Liver (tissue), 8 donors: ENCODE measurements at regions not wholly inside any gene's neighbourhood (a gene's known extent, or its start where the extent isn't known, plus 50 kb on each side); places are given as distances from the start of the nearest gene placed in this dataset.

ENCODE experiments used
- DNase-seq: peaks from one replicate; pipeline ENCODE4 v3.0.0-alpha.2; 2017; ENCODE audit warnings: low spot score
- H3K27ac ChIP-seq, 2 donors: one replicate each; pipeline ENCODE4 v1.7.0; 2013; ENCODE audit warnings: inconsistent platforms in 2 of 2, low read length in 2 of 2, control low read depth in 1 of 2, low read depth in 1 of 2, mild to moderate bottlenecking in 1 of 2
- H3K27me3 ChIP-seq, 4 donors: one replicate each; pipeline versions ENCODE4 v1.6.1 to v1.7.0; 2013; ENCODE audit warnings: low read length in 3 of 4, inconsistent platforms in 1 of 4, mild to moderate bottlenecking in 1 of 4, moderate library complexity in 1 of 4; ENCODE audit not compliant: control insufficient read depth in 4 of 4, insufficient read depth in 4 of 4
- H3K36me3 ChIP-seq, 4 donors: one replicate each; pipeline versions ENCODE4 v1.6.1 to v1.7.0; 2013; ENCODE audit warnings: low read length in 3 of 4, mild to moderate bottlenecking in 3 of 4, low read depth in 1 of 4, moderate library complexity in 1 of 4; ENCODE audit not compliant: control insufficient read depth in 4 of 4, insufficient read depth in 3 of 4
- H3K4me1 ChIP-seq, 4 donors: one replicate each; pipeline versions ENCODE4 v1.6.1 to v1.7.0; 2013; ENCODE audit warnings: low read length in 3 of 4, mild to moderate bottlenecking in 3 of 4, moderate library complexity in 1 of 4; ENCODE audit not compliant: control insufficient read depth in 4 of 4, insufficient read depth in 4 of 4
- H3K4me3 ChIP-seq, 3 donors: one replicate each; pipeline versions ENCODE4 v1.6.1 to v1.7.0; 2013; ENCODE audit warnings: low read length in 3 of 3, control low read depth in 1 of 3, low read depth in 1 of 3, mild to moderate bottlenecking in 1 of 3
- H3K9ac ChIP-seq, 2 donors: one replicate each; pipeline ENCODE4 v1.7.0; 2013; ENCODE audit warnings: low read length in 2 of 2, mild to moderate bottlenecking in 2 of 2, moderate library complexity in 2 of 2, control low read depth in 1 of 2, low read depth in 1 of 2
- H3K9me3 ChIP-seq, 4 donors: one replicate each; pipeline versions ENCODE4 v1.6.1 to v1.7.0; 2013; ENCODE audit warnings: low read length in 3 of 4; ENCODE audit not compliant: control insufficient read depth in 4 of 4
- ATF3 ChIP-seq: IDR thresholded peaks from 2 replicates; pipeline ENCODE4 v1.6.1; 2016; ENCODE audit warnings: antibody characterized with exemption
- CTCF ChIP-seq: fragments of 150-350 bp; IDR thresholded peaks from 2 replicates; pipeline ENCODE4 v1.5.1; 2017; ENCODE audit warnings: improper control_type of control experiment, low read depth, low read length; ENCODE audit not compliant: missing input control
- EGR1 ChIP-seq, 2 donors: IDR thresholded peaks; 2 replicates each; pipeline ENCODE4 v1.6.1; 2016 to 2018; ENCODE audit warnings: antibody characterized with exemption in 2 of 2, low read depth in 2 of 2
- FOXA1 ChIP-seq: IDR thresholded peaks from 2 replicates; pipeline ENCODE4 v1.6.1; 2016; ENCODE audit warnings: antibody characterized with exemption
- FOXA2 ChIP-seq: IDR thresholded peaks from 2 replicates; pipeline ENCODE4 v1.6.1; 2016; ENCODE audit warnings: antibody characterized with exemption
- GABPA ChIP-seq, 2 donors: IDR thresholded peaks in 1 of 2; conservative IDR thresholded peaks in 1 of 2; 2 replicates each; pipeline ENCODE4 v1.6.1; 2016; ENCODE audit warnings: antibody characterized with exemption in 2 of 2, mild to moderate bottlenecking in 1 of 2, moderate library complexity in 1 of 2
- HNF4A ChIP-seq, 2 donors: conservative IDR thresholded peaks; 2 replicates each; pipeline ENCODE4 v1.6.1; 2016; ENCODE audit warnings: antibody characterized with exemption in 2 of 2, mild to moderate bottlenecking in 2 of 2
- HNF4G ChIP-seq: IDR thresholded peaks from 2 replicates; pipeline ENCODE4 v1.6.1; 2016; ENCODE audit warnings: antibody characterized with exemption
- JUND ChIP-seq, 2 donors: IDR thresholded peaks; 2 replicates each; pipeline ENCODE4 v1.6.1; 2016; ENCODE audit warnings: antibody characterized with exemption in 2 of 2
- MAX ChIP-seq: IDR thresholded peaks from 2 replicates; pipeline ENCODE4 v1.6.1; 2016; ENCODE audit warnings: antibody characterized with exemption
- NR2F2 ChIP-seq: IDR thresholded peaks from 2 replicates; pipeline ENCODE4 v1.6.1; 2016; ENCODE audit warnings: antibody characterized with exemption
- RAD21 ChIP-seq, 2 donors: IDR thresholded peaks; 2 replicates each; pipeline ENCODE4 v1.6.1; 2016; ENCODE audit warnings: antibody characterized with exemption in 2 of 2, mild to moderate bottlenecking in 2 of 2
- REST ChIP-seq: IDR thresholded peaks from 2 replicates; pipeline ENCODE4 v1.6.1; 2016; ENCODE audit warnings: antibody characterized with exemption, mild to moderate bottlenecking
- RXRA ChIP-seq, 2 donors: IDR thresholded peaks; 2 replicates each; pipeline ENCODE4 v1.6.1; 2017 to 2018; ENCODE audit warnings: antibody characterized with exemption in 2 of 2, mild to moderate bottlenecking in 1 of 2
- SP1 ChIP-seq: IDR thresholded peaks from 2 replicates; pipeline ENCODE4 v1.6.1; 2018; ENCODE audit warnings: antibody characterized with exemption, mild to moderate bottlenecking
- TAF1 ChIP-seq: conservative IDR thresholded peaks from 2 replicates; pipeline ENCODE4 v1.6.1; 2016; ENCODE audit warnings: antibody characterized with exemption, mild to moderate bottlenecking
- YY1 ChIP-seq: IDR thresholded peaks from 2 replicates; pipeline ENCODE4 v1.6.1; 2016; ENCODE audit warnings: antibody characterized with exemption, mild to moderate bottlenecking
- ZBTB33 ChIP-seq: IDR thresholded peaks from 2 replicates; pipeline ENCODE4 v1.6.1; 2016; ENCODE audit warnings: antibody characterized with exemption
- WGBS: extraction: QIAGEN DNeasy Blood & Tissue Kit; methylation state at CpG from one replicate; pipeline ENCODE4 v1.1.7; 2013; 5-methylcytosine and 5-hydroxymethylcytosine counted together
- donor health status: healthy.
- donor health status: healthy.
- donor health status: healthy.
- donor health status: healthy.
- donor health status: healthy.

GRCh38 chr6:11295969-11296368 is 63.5 kb upstream of the NEDD9 start:
- Histone ChIP-seq H3K27me3 (no peaks in the 10 kb centered on the region), H3K9me3 (peaks cover 0 to 3% (median 1%) of the 10 kb centered on the region in 4 donors), H3K4me1 (peaks cover 0 to 4% (median 3%) of the 10 kb centered on the region in 4 donors), H3K4me3 (no peak overlapping the region), H3K27ac (no peak overlapping the region), H3K9ac (no peak overlapping the region), H3K36me3 (no peaks in the 10 kb centered on the region)
- 97% methylated on average over 2 of the region's 2 CpGs for WGBS
- TF ChIP-seq FOXA2: no peak
- TF ChIP-seq YY1: no peak
- TF ChIP-seq NR2F2: no peak
- TF ChIP-seq SP1: no peak
- no peak for TF ChIP-seq HNF4A (conservative IDR thresholded peaks at IDR 0.05)
- TF ChIP-seq TAF1: no peak
- TF ChIP-seq MAX: no peak
- no peak for TF ChIP-seq ZBTB33
- no peak for DNase-seq

GRCh38 chr6:11294228-11294627 is 61.8 kb upstream of the NEDD9 start:
- no peaks in the 10 kb centered on the region for H3K36me3 ChIP-seq
- WGBS: 91% methylated on average over 3 of the region's 3 CpGs
- no peak overlapping the region for H3K9ac ChIP-seq
- peaks cover 0 to 3% (median 1%) of the 10 kb centered on the region in 4 donors for H3K9me3 ChIP-seq
- H3K27ac ChIP-seq: no peak overlapping the region
- H3K27me3 ChIP-seq: no peaks in the 10 kb centered on the region
- no peak for TF ChIP-seq ATF3
- TF ChIP-seq ZBTB33: no peak
- no peak for TF ChIP-seq FOXA1
- TF ChIP-seq JUND (IDR thresholded peaks at IDR 0.05): no peak
- TF ChIP-seq HNF4A (conservative IDR thresholded peaks at IDR 0.05): no peak
- no peak for TF ChIP-seq RXRA (IDR thresholded peaks at IDR 0.05)
- no peak for TF ChIP-seq YY1
- TF ChIP-seq GABPA (IDR thresholded peaks at IDR 0.05 in 1 of 2, conservative IDR thresholded peaks at IDR 0.05 in 1 of 2): no peak
- TF ChIP-seq HNF4G: no peak
- no peak for TF ChIP-seq FOXA2
- no peak for TF ChIP-seq EGR1 (IDR thresholded peaks at IDR 0.05; ENCODE audit: low read depth in 2 of 2)
- TF ChIP-seq SP1: no peak
- TF ChIP-seq CTCF: no peak
- TF ChIP-seq REST: no peak
- TF ChIP-seq MAX: no peak
- no peak for TF ChIP-seq TAF1
- TF ChIP-seq NR2F2: no peak
- TF ChIP-seq RAD21 (IDR thresholded peaks at IDR 0.05): no peak
- peaks cover 0 to 4% (median 3%) of the 10 kb centered on the region in 4 donors for H3K4me1 ChIP-seq
- no peak for DNase-seq
- no peak overlapping the region for H3K4me3 ChIP-seq
